Caco-2 (cell line): ENCODE measurements at regions not wholly inside any gene's neighbourhood (a gene's known extent, or its start where the extent isn't known, plus 50 kb on each side); places are given as distances from the start of the nearest gene placed in this dataset.

Source experiments
- BruUV-seq: library from RNA; stranded (reverse); fragments of 400-500 nt; replicated peaks from 2 replicates; lab custom pipeline; 2021; lab: Mats Ljungman, UMichigan
- CTCF ChIA-PET: fragments of 300-600 bp; sonication (Branson Sonifier 250); formaldehyde crosslinking; loops from one replicate; lab custom pipeline; 2022; ENCODE audit warnings: antibody characterized with exemption; lab: Charles Lee
- POLR2A ChIA-PET: fragments of 300-600 bp; sonication (Branson Sonifier 250); formaldehyde crosslinking; loops from one replicate; lab custom pipeline; 2022; ENCODE audit warnings: antibody characterized with exemption; lab: Charles Lee
- DNase-seq, 2 experiments: peaks; one replicate each; pipeline versions ENCODE4 v3.0.0 to v3.0.0-alpha.2; 2020 to 2022
- H3K27me3 ChIP-seq: replicated peaks from 2 replicates; pipeline ENCODE4 v1.6.0; 2011; ENCODE audit warnings: low read length; ENCODE audit not compliant: control insufficient read depth, insufficient read depth
- H3K36me3 ChIP-seq: 2 replicates; pipeline ENCODE4 v1.5.1; 2011; ENCODE audit warnings: low read length; ENCODE audit not compliant: control insufficient read depth, insufficient read depth
- H3K4me1 ChIP-seq: fragments of 250-450 bp; sonication (Bioruptor Pico); 2 replicates; pipeline ENCODE4 v1.5.1; 2020; ENCODE audit warnings: mild to moderate bottlenecking
- H3K4me3 ChIP-seq: 2 replicates; pipeline ENCODE4 v1.5.1; 2011; ENCODE audit warnings: low read depth, mild to moderate bottlenecking, control low read depth, low read length
- H3K9me3 ChIP-seq: fragments of 250-450 bp; sonication (Bioruptor Pico); 2 replicates; pipeline ENCODE4 v1.5.1; 2020; ENCODE audit warnings: mild to moderate bottlenecking, moderate library complexity
- H3K27ac Mint-ChIP-seq: one replicate; pipeline ENCODE4 v1.8.0; 2022; ENCODE audit warnings: mixed read lengths; ENCODE audit not compliant: unreplicated experiment
- H3K27me3 Mint-ChIP-seq: one replicate; pipeline ENCODE4 v1.8.0; 2022; ENCODE audit warnings: mixed read lengths; ENCODE audit not compliant: insufficient read depth, unreplicated experiment
- H3K36me3 Mint-ChIP-seq: one replicate; pipeline ENCODE4 v1.8.0; 2022; ENCODE audit warnings: mild to moderate bottlenecking, mixed read lengths; ENCODE audit not compliant: insufficient read depth, unreplicated experiment
- H3K4me1 Mint-ChIP-seq: one replicate; pipeline ENCODE4 v1.8.0; 2022; ENCODE audit warnings: low read depth, mixed read lengths; ENCODE audit not compliant: unreplicated experiment
- H3K4me3 Mint-ChIP-seq: one replicate; pipeline ENCODE4 v1.8.0; 2022; ENCODE audit warnings: mild to moderate bottlenecking, moderate library complexity, mixed read lengths; ENCODE audit not compliant: unreplicated experiment
- H3K9me3 Mint-ChIP-seq: one replicate; pipeline ENCODE4 v1.8.0; 2022; ENCODE audit warnings: mixed read lengths; ENCODE audit not compliant: unreplicated experiment
- intact Hi-C: fragments of 100-400 bp; cut with micrococcal nuclease; formaldehyde crosslinking; loops from one replicate; pipeline ENCODE4 v1.10.0; 2022; ENCODE audit not compliant: unreplicated experiment
- TF ChIP-seq, protein P1 (sequence below), 2 experiments: fragments of 200-600 bp in 1 of 2; IDR thresholded peaks; 1 replicate in 1 of 2; 2 replicates in 1 of 2; pipeline versions ENCODE4 v1.5.1 to v1.8.0; 2011 to 2022; ENCODE audit warnings: antibody characterized with exemption in 1 of 2, control low read depth in 1 of 2, inconsistent platforms in 1 of 2, low read depth in 1 of 2, low read length in 1 of 2, mild to moderate bottlenecking in 1 of 2, moderate library complexity in 1 of 2; ENCODE audit not compliant: insufficient read depth in 1 of 2, severe bottlenecking in 1 of 2, unreplicated experiment in 1 of 2

DNA sequence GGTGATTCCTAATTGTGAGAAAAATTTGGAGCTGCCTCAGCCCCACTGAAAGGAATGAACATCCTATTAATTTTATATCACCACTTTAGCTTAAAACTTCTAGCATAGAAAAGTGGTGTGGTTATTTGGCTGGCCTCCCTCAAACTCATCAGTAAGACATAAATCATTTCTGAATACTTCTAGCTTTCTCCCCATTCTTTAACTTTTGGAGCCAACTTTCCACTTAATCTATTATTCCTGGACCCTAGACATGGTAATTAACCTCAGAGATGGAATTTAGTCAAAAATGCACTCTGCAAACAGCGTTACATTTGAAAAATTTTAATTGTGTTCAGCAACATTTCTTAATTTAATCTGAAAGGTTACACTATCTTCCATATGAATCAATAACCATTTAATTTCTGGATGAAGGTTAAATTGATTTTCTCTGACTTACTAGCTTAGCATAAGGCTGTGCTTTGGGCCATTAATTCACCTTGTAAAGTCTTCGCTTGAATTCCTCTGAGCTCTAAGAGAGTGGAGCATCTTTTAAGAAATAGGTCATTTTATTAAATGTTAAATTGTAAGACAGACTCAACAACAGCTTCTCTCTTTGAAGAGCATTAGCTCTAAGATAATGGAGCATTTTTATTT, 753.6 kb upstream of the STXBP6 start:
- CTCF ChIA-PET: no interaction called here
- Histone ChIP-seq H3K4me1 (no peaks in the 10 kb centered on the region), H3K4me3 (no peak overlapping the region), H3K36me3 (no peaks in the 10 kb centered on the region), H3K9me3 (no peaks in the 10 kb centered on the region), H3K27me3 (no peaks in the 10 kb centered on the region)
- H3K4me1 Mint-ChIP-seq: no peaks in the 10 kb centered on the region
- peaks cover 10% of the 10 kb centered on the region for H3K27me3 Mint-ChIP-seq
- DNase-seq: no peak
- H3K36me3 Mint-ChIP-seq: no peaks in the 10 kb centered on the region
- intact Hi-C loops: no loop called here
- TF ChIP-seq, protein P1, sequence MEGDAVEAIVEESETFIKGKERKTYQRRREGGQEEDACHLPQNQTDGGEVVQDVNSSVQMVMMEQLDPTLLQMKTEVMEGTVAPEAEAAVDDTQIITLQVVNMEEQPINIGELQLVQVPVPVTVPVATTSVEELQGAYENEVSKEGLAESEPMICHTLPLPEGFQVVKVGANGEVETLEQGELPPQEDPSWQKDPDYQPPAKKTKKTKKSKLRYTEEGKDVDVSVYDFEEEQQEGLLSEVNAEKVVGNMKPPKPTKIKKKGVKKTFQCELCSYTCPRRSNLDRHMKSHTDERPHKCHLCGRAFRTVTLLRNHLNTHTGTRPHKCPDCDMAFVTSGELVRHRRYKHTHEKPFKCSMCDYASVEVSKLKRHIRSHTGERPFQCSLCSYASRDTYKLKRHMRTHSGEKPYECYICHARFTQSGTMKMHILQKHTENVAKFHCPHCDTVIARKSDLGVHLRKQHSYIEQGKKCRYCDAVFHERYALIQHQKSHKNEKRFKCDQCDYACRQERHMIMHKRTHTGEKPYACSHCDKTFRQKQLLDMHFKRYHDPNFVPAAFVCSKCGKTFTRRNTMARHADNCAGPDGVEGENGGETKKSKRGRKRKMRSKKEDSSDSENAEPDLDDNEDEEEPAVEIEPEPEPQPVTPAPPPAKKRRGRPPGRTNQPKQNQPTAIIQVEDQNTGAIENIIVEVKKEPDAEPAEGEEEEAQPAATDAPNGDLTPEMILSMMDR (IDR thresholded peaks at IDR 0.05; ENCODE audit: insufficient read depth in 1 of 2, low read depth in 1 of 2, low read length in 1 of 2, severe bottlenecking in 1 of 2, unreplicated experiment in 1 of 2): no peak
- POLR2A ChIA-PET: no interaction called here
- no peaks in the 10 kb centered on the region for H3K9me3 Mint-ChIP-seq
- no peak overlapping the region for H3K27ac Mint-ChIP-seq
- H3K4me3 Mint-ChIP-seq: no peak overlapping the region
- no TSS peak for BruUV-seq

DNA sequence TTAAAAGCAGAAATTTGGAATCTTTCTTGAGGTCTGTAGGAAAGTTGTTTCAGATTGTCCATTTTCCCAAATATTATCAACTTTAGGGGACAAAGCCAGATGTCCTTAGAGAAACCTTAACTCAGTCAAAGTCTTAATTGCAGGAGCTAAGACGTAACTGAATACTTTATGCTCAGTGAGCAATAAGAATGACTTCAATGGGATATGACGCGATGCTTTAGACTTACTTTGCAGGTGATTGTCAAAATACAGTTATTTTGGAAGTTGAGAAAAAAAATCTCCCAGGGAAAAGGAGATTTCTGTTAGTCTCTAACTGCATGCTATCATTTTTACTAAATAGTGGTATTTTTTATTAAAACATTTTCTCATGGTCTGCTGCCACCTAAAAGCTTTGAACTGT, 750.9 kb upstream of the STXBP6 start:
- H3K27me3 ChIP-seq: no peaks in the 10 kb centered on the region
- peaks cover 10% of the 10 kb centered on the region for H3K27me3 Mint-ChIP-seq
- H3K36me3 ChIP-seq: no peaks in the 10 kb centered on the region
- no peaks in the 10 kb centered on the region for H3K9me3 Mint-ChIP-seq
- no peak overlapping the region for H3K4me3 ChIP-seq
- H3K27ac Mint-ChIP-seq: no peak overlapping the region
- ChIA-PET CTCF (no interaction called here), POLR2A (no interaction called here)
- no peaks in the 10 kb centered on the region for H3K9me3 ChIP-seq
- H3K4me1 Mint-ChIP-seq: no peaks in the 10 kb centered on the region
- no TSS peak for BruUV-seq
- intact Hi-C loops: no loop called here
- H3K36me3 Mint-ChIP-seq: no peaks in the 10 kb centered on the region
- DNase-seq: no peak
- no peaks in the 10 kb centered on the region for H3K4me1 ChIP-seq
- H3K4me3 Mint-ChIP-seq: no peak overlapping the region
- TF ChIP-seq, protein P1 (IDR thresholded peaks at IDR 0.05; ENCODE audit: insufficient read depth in 1 of 2, low read depth in 1 of 2, low read length in 1 of 2, severe bottlenecking in 1 of 2, unreplicated experiment in 1 of 2): no peak

DNA sequence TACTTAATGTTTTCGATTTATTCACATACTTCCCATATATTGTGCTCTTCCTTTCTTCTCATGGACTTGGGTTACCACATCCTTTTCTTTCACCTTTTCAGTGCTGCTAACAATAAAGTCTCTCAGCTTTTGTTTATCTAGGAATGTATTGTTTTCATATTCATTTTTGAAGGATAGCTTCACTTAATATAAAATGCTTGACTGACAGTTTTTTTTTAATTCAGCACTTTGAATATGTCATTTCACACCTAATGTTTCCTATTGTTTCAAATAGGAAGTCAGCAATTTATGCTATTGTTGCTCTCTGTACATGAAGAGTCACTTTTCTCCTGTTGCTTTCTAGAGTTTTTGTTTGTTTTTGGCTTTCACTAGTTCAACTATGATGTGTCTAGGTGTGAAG, 738.3 kb upstream of the STXBP6 start:
- no peak overlapping the region for H3K4me3 Mint-ChIP-seq
- peaks cover 10% of the 10 kb centered on the region for H3K9me3 Mint-ChIP-seq
- intact Hi-C loops: no loop called here
- Histone ChIP-seq H3K9me3 (no peaks in the 10 kb centered on the region), H3K27me3 (no peaks in the 10 kb centered on the region), H3K4me1 (no peaks in the 10 kb centered on the region), H3K36me3 (no peaks in the 10 kb centered on the region), H3K4me3 (no peak overlapping the region)
- CTCF ChIA-PET: no interaction called here
- TF ChIP-seq, protein P1 (IDR thresholded peaks at IDR 0.05; ENCODE audit: insufficient read depth in 1 of 2, low read depth in 1 of 2, low read length in 1 of 2, severe bottlenecking in 1 of 2, unreplicated experiment in 1 of 2): no peak
- H3K27me3 Mint-ChIP-seq: peaks cover 5% of the 10 kb centered on the region
- DNase-seq: no peak
- BruUV-seq: no TSS peak
- POLR2A ChIA-PET: no interaction called here
- no peaks in the 10 kb centered on the region for H3K36me3 Mint-ChIP-seq
- H3K27ac Mint-ChIP-seq: no peak overlapping the region
- H3K4me1 Mint-ChIP-seq: no peaks in the 10 kb centered on the region
